HepG2 (cell line): ENCODE measurements at regions not wholly inside any gene's neighbourhood (a gene's known extent, or its start where the extent isn't known, plus 50 kb on each side); places are given as distances from the start of the nearest gene placed in this dataset.

ENCODE experiments used
- ATAC-seq: fragments of 200-7000 bp; cut with Tn5 transposase; 3 replicates; pipeline ENCODE4 v1.9.1; 2020; ENCODE audit warnings: mild to moderate bottlenecking, moderate library complexity
- BruUV-seq: library from RNA; stranded (reverse); fragments of 400-500 nt; replicated peaks from 2 replicates; lab custom pipeline; 2021; lab: Mats Ljungman, UMichigan
- CTCF ChIA-PET: fragments of 300-600 bp; formaldehyde crosslinking; extraction: SDS; loops from one replicate; lab custom pipeline; 2021; ENCODE audit warnings: low total read pairs, inconsistent platforms, low intra/inter-chr PET ratio; lab: Yijun Ruan, JAX
- POLR2A ChIA-PET: fragments of 350-600 bp; sonication (Branson Sonifier 250); formaldehyde crosslinking; loops from one replicate; lab custom pipeline; 2020; ENCODE audit warnings: antibody characterized with exemption, inconsistent platforms; lab: Yijun Ruan, JAX
- DNase-seq: peaks from one replicate; pipeline ENCODE4 v3.0.0-alpha.2; 2015; ENCODE audit warnings: low spot score
- FAIRE-seq: peaks from 3 replicates; lab custom pipeline; 2011; peaks lifted over from hg19 to GRCh38; lab: Jason Lieb, UNC
- H2AFZ ChIP-seq: one replicate; pipeline ENCODE4 v1.6.1; 2011; ENCODE audit warnings: low read length, inconsistent platforms
- H3K27ac ChIP-seq: fragments of 300-600 bp; 3 replicates; pipeline ENCODE4 v1.8.0; 2011; ENCODE audit warnings: mixed run types, mild to moderate bottlenecking, mixed read lengths, low read length, inconsistent platforms; ENCODE audit not compliant: insufficient read depth; ENCODE audit errors: extremely low read length
- H3K27me3 ChIP-seq, 2 experiments: fragments of 200-600 bp in 1 of 2; 2 replicates in 1 of 2; 3 replicates in 1 of 2; pipeline versions ENCODE4 v1.6.0 to v1.8.0; 2011; ENCODE audit warnings: low read length in 2 of 2, mild to moderate bottlenecking in 2 of 2, moderate library complexity in 2 of 2, inconsistent platforms in 1 of 2; ENCODE audit not compliant: insufficient read depth in 2 of 2, control insufficient read depth in 1 of 2
- H3K36me3 ChIP-seq, 2 experiments: fragments of 200-600 bp in 1 of 2; replicated peaks in 1 of 2; 2 replicates in 1 of 2; 3 replicates in 1 of 2; pipeline versions ENCODE4 v1.5.1 to v1.8.0; 2011; ENCODE audit warnings: low read length in 2 of 2, inconsistent platforms in 1 of 2; ENCODE audit not compliant: insufficient read depth in 2 of 2, control insufficient read depth in 1 of 2
- H3K4me1 ChIP-seq: 2 replicates; pipeline ENCODE4 v1.5.1; 2012; ENCODE audit warnings: low read length, inconsistent platforms; ENCODE audit not compliant: insufficient read depth
- H3K4me2 ChIP-seq: 2 replicates; pipeline ENCODE4 v1.6.0; 2011; ENCODE audit warnings: low read depth, low read length, inconsistent platforms
- H3K4me3 ChIP-seq, 3 experiments: fragments of 200-600 bp in 1 of 3; sonication (generic), shearing (Covaris generic) in 1 of 3; replicated peaks in 1 of 3; 2 replicates each; pipeline ENCODE4 v1.5.1; 2011 to 2016; ENCODE audit warnings: low read length in 3 of 3, inconsistent platforms in 2 of 3, low read depth in 2 of 3, mild to moderate bottlenecking in 2 of 3, control low read depth in 1 of 3, mixed read lengths in 1 of 3; ENCODE audit not compliant: insufficient read depth in 1 of 3
- H3K79me2 ChIP-seq: one replicate; pipeline ENCODE4 v1.6.1; 2011; ENCODE audit warnings: low read length, inconsistent platforms; ENCODE audit not compliant: insufficient read depth
- H3K9ac ChIP-seq: 2 replicates; pipeline ENCODE4 v1.6.0; 2011; ENCODE audit warnings: mild to moderate bottlenecking, low read depth, low read length, inconsistent platforms; ENCODE audit not compliant: insufficient read depth
- H3K9me3 ChIP-seq: 2 replicates; pipeline ENCODE4 v1.5.1; 2012; ENCODE audit warnings: mild to moderate bottlenecking, low read length
- H4K20me1 ChIP-seq: 2 replicates; pipeline ENCODE4 v1.6.0; 2011; ENCODE audit warnings: inconsistent platforms, mild to moderate bottlenecking, low read length, moderate library complexity; ENCODE audit not compliant: insufficient read depth
- ATRX ChIP-seq: sonication (generic); formaldehyde crosslinking; IDR thresholded peaks from 2 replicates; pipeline ENCODE4 v1.4.0; 2020; ENCODE audit warnings: missing genetic modification reagents, borderline replicate concordance
- CENPX ChIP-seq: sonication (generic); formaldehyde crosslinking; IDR thresholded peaks from 2 replicates; pipeline ENCODE4 v1.9.0; 2021; ENCODE audit warnings: mild to moderate bottlenecking, missing genetic modification reagents, moderate library complexity
- CHD4 ChIP-seq: fragments of 200-600 bp; sonication (generic); IDR thresholded peaks from 2 replicates; pipeline ENCODE4 v1.7.0; 2017; ENCODE audit warnings: mild to moderate bottlenecking, low read length, borderline replicate concordance
- HIVEP1 ChIP-seq: sonication (generic); formaldehyde crosslinking; IDR thresholded peaks from 2 replicates; pipeline ENCODE4 v1.4.0; 2020; ENCODE audit warnings: mild to moderate bottlenecking, missing genetic modification reagents
- HOXA7 ChIP-seq: sonication (generic); formaldehyde crosslinking; IDR thresholded peaks from 2 replicates; pipeline ENCODE4 v1.8.1; 2022; ENCODE audit warnings: mild to moderate bottlenecking, missing genetic modification reagents, moderate library complexity
- SMAD9 ChIP-seq: sonication (generic); formaldehyde crosslinking; IDR thresholded peaks from 2 replicates; pipeline ENCODE4 v1.5.1; 2020; ENCODE audit warnings: mild to moderate bottlenecking, missing genetic modification reagents
- SOX6 ChIP-seq, 2 experiments: fragments of 450-650 bp in 1 of 2; sonication (generic) in 1 of 2; formaldehyde crosslinking in 1 of 2; IDR thresholded peaks; 2 replicates each; pipeline versions ENCODE4 v1.4.0 to v1.6.1; 2017 to 2020; ENCODE audit warnings: antibody characterized with exemption in 1 of 2, mild to moderate bottlenecking in 1 of 2, missing genetic modification reagents in 1 of 2
- TBX2 ChIP-seq: sonication (generic); formaldehyde crosslinking; IDR thresholded peaks from 2 replicates; pipeline ENCODE4 v1.5.0; 2020; ENCODE audit warnings: missing genetic modification reagents, mild to moderate bottlenecking, borderline replicate concordance
- TCF7L2 ChIP-seq: IDR thresholded peaks from 2 replicates; pipeline ENCODE4 v1.6.1; 2011; ENCODE audit warnings: mild to moderate bottlenecking, low read depth, low read length, moderate library complexity
- U2AF2 ChIP-seq: fragments of 200-400 bp; formaldehyde crosslinking; IDR thresholded peaks from 2 replicates; pipeline ENCODE4 v1.6.1; 2017; ENCODE audit warnings: low read depth, mild to moderate bottlenecking, low read length
- ZBTB10 ChIP-seq: sonication (generic); formaldehyde crosslinking; IDR thresholded peaks from 2 replicates; pipeline ENCODE4 v1.4.0; 2020; ENCODE audit warnings: missing genetic modification reagents, borderline replicate concordance
- ZMYM4 ChIP-seq: sonication (generic); formaldehyde crosslinking; IDR thresholded peaks from 2 replicates; pipeline ENCODE4 v1.8.1; 2023; ENCODE audit warnings: mild to moderate bottlenecking, missing genetic modification reagents
- ZNF17 ChIP-seq: sonication (generic); formaldehyde crosslinking; IDR thresholded peaks from 2 replicates; pipeline ENCODE4 v1.5.0; 2020; ENCODE audit warnings: mild to moderate bottlenecking, missing genetic modification reagents
- ZNF33A ChIP-seq: sonication (generic); formaldehyde crosslinking; IDR thresholded peaks from 2 replicates; pipeline ENCODE4 v1.5.1; 2020; ENCODE audit warnings: missing genetic modification reagents, mild to moderate bottlenecking, moderate library complexity, borderline replicate concordance
- ZNF619 ChIP-seq: sonication (generic); formaldehyde crosslinking; IDR thresholded peaks from 2 replicates; pipeline ENCODE4 v1.4.0; 2020; ENCODE audit warnings: mild to moderate bottlenecking, missing genetic modification reagents
- ZNF670 ChIP-seq: sonication (generic); formaldehyde crosslinking; IDR thresholded peaks from 2 replicates; pipeline ENCODE4 v1.8.0; 2022; ENCODE audit warnings: mild to moderate bottlenecking, missing genetic modification reagents, borderline replicate concordance
- ZNF674 ChIP-seq: sonication (generic); formaldehyde crosslinking; IDR thresholded peaks from 2 replicates; pipeline ENCODE4 v1.5.0; 2020; ENCODE audit warnings: low read depth, mild to moderate bottlenecking, missing genetic modification reagents
- ZNF780A ChIP-seq: sonication (generic); formaldehyde crosslinking; IDR thresholded peaks from 2 replicates; pipeline ENCODE4 v1.8.0; 2022; ENCODE audit warnings: mild to moderate bottlenecking, missing genetic modification reagents, moderate library complexity
- WGBS: methylation state at CpG from one replicate; pipeline ENCODE4 v1.1.6; 2017; ENCODE audit warnings: low lambda C conversion rate; 5-methylcytosine and 5-hydroxymethylcytosine counted together
- in situ Hi-C: cut with HindIII; loops from 2 replicates; pipeline ENCODE4 v1.10.0; 2017; ENCODE audit warnings: low pct_unique_long_range_greater_than_20kb; ENCODE audit not compliant: extremely low pct_ligation_motif_present
- intact Hi-C: fragments of 100-400 bp; cut with micrococcal nuclease; formaldehyde crosslinking; loops from one replicate; pipeline ENCODE4 v1.10.0; 2022; ENCODE audit not compliant: unreplicated experiment
- TF ChIP-seq, protein P1 (sequence below): sonication (generic); formaldehyde crosslinking; conservative IDR thresholded peaks from 2 replicates; pipeline ENCODE4 v1.8.1; 2023; ENCODE audit warnings: missing genetic modification reagents

DNA sequence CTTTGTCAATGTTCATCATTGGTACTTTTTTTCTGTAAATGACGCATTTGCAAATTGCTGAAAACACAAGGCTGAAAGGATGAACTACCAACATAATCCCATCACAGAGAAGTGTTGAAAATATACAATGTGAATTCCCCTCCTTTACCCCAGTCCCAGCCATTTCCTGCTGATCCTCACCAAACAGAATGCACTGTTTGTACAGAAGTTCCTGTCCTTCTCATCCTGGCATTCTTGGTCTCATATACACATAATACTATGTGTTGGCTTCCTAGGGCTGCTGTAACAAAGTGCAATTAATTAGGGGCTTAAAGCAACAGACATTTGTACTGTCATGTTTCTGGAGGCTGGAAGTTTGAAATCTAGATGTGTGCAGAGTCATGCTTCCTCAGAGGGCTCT, 836.2 kb upstream of the MGAT4C start:
- Histone ChIP-seq H3K9me3 (peaks cover 48% of the 10 kb centered on the region), H2AFZ (no peak overlapping the region), H3K4me3 (no peak overlapping the region), H3K79me2 (no peaks in the 10 kb centered on the region), H4K20me1 (no peaks in the 10 kb centered on the region), H3K9ac (no peak overlapping the region), H3K36me3 (no peaks in the 10 kb centered on the region), H3K27me3 (no peaks in the 10 kb centered on the region), H3K4me1 (no peaks in the 10 kb centered on the region), H3K27ac (no peak overlapping the region), H3K4me2 (no peak overlapping the region)
- in situ Hi-C loops (no loop called here), intact Hi-C loops (no loop called here)
- ChIA-PET POLR2A (no interaction called here), CTCF (no interaction called here)
- BruUV-seq = no TSS peak
- FAIRE-seq = no peak
- WGBS = 4% methylated on average over 1 of the region's 1 CpG
- no peak for ATAC-seq
- DNase-seq = no peak
- no peak for TF ChIP-seq CENPX (CRISPR knock-in tag)
- no peak for TF ChIP-seq TBX2 (CRISPR knock-in tag)
- no peak for TF ChIP-seq TCF7L2
- TF ChIP-seq CHD4 = no peak
- no peak for TF ChIP-seq HIVEP1 (CRISPR knock-in tag)
- no peak for TF ChIP-seq ZNF33A (CRISPR knock-in tag)
- no peak for TF ChIP-seq ZNF780A (CRISPR knock-in tag)
- TF ChIP-seq U2AF2 = no peak
- TF ChIP-seq ZBTB10 (CRISPR knock-in tag) = no peak
- no peak for TF ChIP-seq ZMYM4 (CRISPR knock-in tag)
- TF ChIP-seq SOX6 (IDR thresholded peaks at IDR 0.05) = no peak
- TF ChIP-seq SOX6 (CRISPR knock-in tag; IDR thresholded peaks at IDR 0.05) = no peak
- TF ChIP-seq, protein P1, sequence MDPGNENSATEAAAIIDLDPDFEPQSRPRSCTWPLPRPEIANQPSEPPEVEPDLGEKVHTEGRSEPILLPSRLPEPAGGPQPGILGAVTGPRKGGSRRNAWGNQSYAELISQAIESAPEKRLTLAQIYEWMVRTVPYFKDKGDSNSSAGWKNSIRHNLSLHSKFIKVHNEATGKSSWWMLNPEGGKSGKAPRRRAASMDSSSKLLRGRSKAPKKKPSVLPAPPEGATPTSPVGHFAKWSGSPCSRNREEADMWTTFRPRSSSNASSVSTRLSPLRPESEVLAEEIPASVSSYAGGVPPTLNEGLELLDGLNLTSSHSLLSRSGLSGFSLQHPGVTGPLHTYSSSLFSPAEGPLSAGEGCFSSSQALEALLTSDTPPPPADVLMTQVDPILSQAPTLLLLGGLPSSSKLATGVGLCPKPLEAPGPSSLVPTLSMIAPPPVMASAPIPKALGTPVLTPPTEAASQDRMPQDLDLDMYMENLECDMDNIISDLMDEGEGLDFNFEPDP = no peak
- no peak for TF ChIP-seq ZNF17
- TF ChIP-seq SMAD9 (CRISPR knock-in tag) = no peak
- no peak for TF ChIP-seq ZNF670 (CRISPR knock-in tag)
- TF ChIP-seq HOXA7 (CRISPR knock-in tag) = no peak
- TF ChIP-seq ZNF619 (CRISPR knock-in tag) = no peak
- no peak for TF ChIP-seq ZNF674 (CRISPR knock-in tag)
- TF ChIP-seq ATRX (CRISPR knock-in tag) = no peak
